Lung (tissue), 11 donors: ENCODE measurements at regions not wholly inside any gene's neighbourhood (a gene's known extent, or its start where the extent isn't known, plus 50 kb on each side); places are given as distances from the start of the nearest gene placed in this dataset.
"Not testable (repeated sequence)": the region's sequence is repeated elsewhere in the genome, so short reads cannot be mapped to it uniquely, and the experiment has no call there.

Experiments
- ATAC-seq: fragments of 200-7000 bp; cut with Tn5 transposase; one replicate; pipeline ENCODE4 v1.9.1; 2020; ENCODE audit warnings: moderate number of reproducible peaks; ENCODE audit not compliant: insufficient read depth, low FRiP score
- DNase-seq, 3 donors: peaks; one replicate each; pipeline ENCODE4 v3.0.0-alpha.2; 2013 to 2017
- H3K27ac ChIP-seq, 2 donors: one replicate each; pipeline ENCODE4 v1.5.1; 2013; ENCODE audit warnings: mild to moderate bottlenecking in 2 of 2, moderate library complexity in 2 of 2, control low read depth in 1 of 2, inconsistent platforms in 1 of 2, low read depth in 1 of 2, low read length in 1 of 2
- H3K27me3 ChIP-seq, 3 donors: one replicate each; pipeline ENCODE4 v1.5.1; 2013; ENCODE audit warnings: low read length in 2 of 3; ENCODE audit not compliant: control insufficient read depth in 3 of 3, insufficient read depth in 3 of 3
- H3K36me3 ChIP-seq, 4 donors: one replicate each; pipeline ENCODE4 v1.5.1; 2013; ENCODE audit warnings: low read length in 4 of 4, mild to moderate bottlenecking in 1 of 4, moderate library complexity in 1 of 4; ENCODE audit not compliant: control insufficient read depth in 4 of 4, insufficient read depth in 4 of 4
- H3K4me1 ChIP-seq, 5 donors: one replicate each; pipeline ENCODE4 v1.5.1; 2013; ENCODE audit warnings: low read length in 5 of 5, mild to moderate bottlenecking in 2 of 5, moderate library complexity in 1 of 5; ENCODE audit not compliant: control insufficient read depth in 5 of 5, insufficient read depth in 5 of 5
- H3K4me3 ChIP-seq: one replicate; pipeline ENCODE4 v1.5.1; 2013; ENCODE audit warnings: mild to moderate bottlenecking, control low read depth, moderate library complexity
- H3K9ac ChIP-seq, 2 donors: one replicate each; pipeline ENCODE4 v1.5.1; 2013; ENCODE audit warnings: low read length in 2 of 2, control low read depth in 1 of 2; ENCODE audit not compliant: insufficient read depth in 1 of 2
- H3K9me3 ChIP-seq, 4 donors: one replicate each; pipeline ENCODE4 v1.5.1; 2013; ENCODE audit warnings: low read length in 3 of 4, mild to moderate bottlenecking in 1 of 4, moderate library complexity in 1 of 4; ENCODE audit not compliant: control insufficient read depth in 4 of 4, insufficient read depth in 3 of 4
- CTCF ChIP-seq: IDR thresholded peaks from 2 replicates; pipeline ENCODE4 v1.5.1; 2012; ENCODE audit warnings: mild to moderate bottlenecking; ENCODE audit errors: control extremely low read depth, extremely low read depth
- WGBS, 2 donors: extraction: QIAGEN DNeasy Blood & Tissue Kit; methylation state at CpG; one replicate each; pipeline ENCODE4 v1.1.7; 2013; 5-methylcytosine and 5-hydroxymethylcytosine counted together
- donor health status: control.
- donor health status: control.
- donor health status: Bipolar disorder and iron deficiency.
- donor health status: healthy.
- donor health status: DM: yes; HTN: yes; CAD: no.

- DNase-seq, result peak in 2 of 3 donors; percentile 6 to 32
- WGBS, 2 donors, result 73 to 87% methylated on average over 5 of the region's 5 CpGs
Observed at GRCh38 chr2:212797484-212798205, 259.0 kb upstream of the ERBB4 start.

GRCh38 chr2:212794471-212794870, 255.9 kb upstream of the ERBB4 start:
- ATAC-seq, result no peak
- Histone ChIP-seq H3K9me3 (no peaks in the 10 kb centered on the region), H3K4me3 (no peak overlapping the region), H3K36me3 (no peaks in the 10 kb centered on the region), H3K9ac (no peak overlapping the region), H3K4me1 (peaks cover 0 to 2% (median 0%) of the 10 kb centered on the region in 5 donors), H3K27me3 (no peaks in the 10 kb centered on the region), H3K27ac (no peak overlapping the region)
- no peak for DNase-seq
- no peak for TF ChIP-seq CTCF

More at GRCh38 chr2:212797484-212798205, 259.0 kb upstream of the ERBB4 start:
- H3K27ac ChIP-seq, result no peak overlapping the region
- no peaks in the 10 kb centered on the region for H3K9me3 ChIP-seq
- no peaks in the 10 kb centered on the region for H3K27me3 ChIP-seq
- peaks cover 0 to 2% (median 0%) of the 10 kb centered on the region in 5 donors for H3K4me1 ChIP-seq
- H3K9ac ChIP-seq, result no peak overlapping the region
- ATAC-seq, result no peak
- H3K36me3 ChIP-seq, result no peaks in the 10 kb centered on the region
- no peak overlapping the region for H3K4me3 ChIP-seq
- TF ChIP-seq CTCF, result no peak

GRCh38 chr2:212791569-212791968, 253.0 kb upstream of the ERBB4 start:
- no peak overlapping the region for H3K9ac ChIP-seq
- no peak overlapping the region for H3K4me3 ChIP-seq
- no peaks in the 10 kb centered on the region for H3K27me3 ChIP-seq
- TF ChIP-seq CTCF, result no peak
- no peaks in the 10 kb centered on the region for H3K36me3 ChIP-seq
- H3K4me1 ChIP-seq, result no peaks in the 10 kb centered on the region
- ATAC-seq (no peak), DNase-seq (no peak)
- WGBS, 2 donors, result 59 to 81% methylated on average over 6 of the region's 6 CpGs
- no peaks in the 10 kb centered on the region for H3K9me3 ChIP-seq
- no peak overlapping the region for H3K27ac ChIP-seq

- not testable (repeated sequence) for ATAC-seq, H3K4me1 ChIP-seq, H3K27me3 ChIP-seq, H3K9me3 ChIP-seq, H3K4me3 ChIP-seq, H3K9ac ChIP-seq, H3K27ac ChIP-seq, H3K36me3 ChIP-seq, DNase-seq
- WGBS, 2 donors, result 75 to 80% methylated on average over 5 of the region's 5 CpGs
Observed at GRCh38 chr2:212786088-212786487, 247.5 kb upstream of the ERBB4 start.
